ENCODE measurements at regions not wholly inside any gene's neighbourhood (a gene's known extent, or its start where the extent isn't known, plus 50 kb on each side); places are given as distances from the start of the nearest gene placed in this dataset.

- no peaks in the 10 kb centered on the region for H3K79me2 ChIP-seq (ENCODE audit: low read length)
- no peak overlapping the region for H3K9ac ChIP-seq (ENCODE audit: low read length)
- H3K27ac ChIP-seq (ENCODE audit: low read length): no peak overlapping the region
- H3K4me2 ChIP-seq (ENCODE audit: low read length): no peak overlapping the region
- TF ChIP-seq EZH2phosphoT487 (IDR thresholded peaks at IDR 0.05; ENCODE audit: low read depth): no peak
- TF ChIP-seq CTCF (IDR thresholded peaks at IDR 0.05; ENCODE audit: low read depth, low read length): no peak
- H3K9me3 ChIP-seq (ENCODE audit: insufficient read depth, low read length): no peaks in the 10 kb centered on the region
- H3K36me3 ChIP-seq (replicated peaks; ENCODE audit: low read depth, low read length): no peaks in the 10 kb centered on the region
- H2AFZ ChIP-seq (ENCODE audit: low read depth, low read length): no peak overlapping the region
- no peak overlapping the region for H3K4me3 ChIP-seq (ENCODE audit: low read length)
- H3K4me1 ChIP-seq (ENCODE audit: low read length): no peaks in the 10 kb centered on the region; the same call in 1 of the 2 replicates
- H4K20me1 ChIP-seq (ENCODE audit: insufficient read depth, low read length): no peaks in the 10 kb centered on the region
- peaks cover 37% of the 10 kb centered on the region for H3K27me3 ChIP-seq (ENCODE audit: low read depth, low read length)
Observed at GRCh38 chr13:110799246-110800236, 86.0 kb downstream of the ING1 start.

- no peaks in the 10 kb centered on the region for H3K9me3 ChIP-seq (ENCODE audit: insufficient read depth, low read length)
- H3K79me2 ChIP-seq (ENCODE audit: low read length): no peaks in the 10 kb centered on the region
- no peaks in the 10 kb centered on the region for H3K36me3 ChIP-seq (replicated peaks; ENCODE audit: low read depth, low read length)
- H3K9ac ChIP-seq (ENCODE audit: low read length): no peak overlapping the region
- no peaks in the 10 kb centered on the region for H4K20me1 ChIP-seq (ENCODE audit: insufficient read depth, low read length)
- peaks cover 37% of the 10 kb centered on the region for H3K27me3 ChIP-seq (ENCODE audit: low read depth, low read length)
- H2AFZ ChIP-seq (ENCODE audit: low read depth, low read length): no peak overlapping the region
- H3K4me2 ChIP-seq (ENCODE audit: low read length): no peak overlapping the region
- no peak for TF ChIP-seq EZH2phosphoT487 (IDR thresholded peaks at IDR 0.05; ENCODE audit: low read depth)
- peak; percentile 23; the same call in 1 of the 2 replicates for TF ChIP-seq CTCF (IDR thresholded peaks at IDR 0.05; ENCODE audit: low read depth, low read length)
- H3K27ac ChIP-seq (ENCODE audit: low read length): no peak overlapping the region
- no peak overlapping the region for H3K4me3 ChIP-seq (ENCODE audit: low read length)
- no peaks in the 10 kb centered on the region; the same call in 1 of the 2 replicates for H3K4me1 ChIP-seq (ENCODE audit: low read length)
Observed at GRCh38 chr13:110801044-110801443, 87.5 kb downstream of the ING1 start.

GRCh38 chr13:110802260-110802659 is 88.8 kb downstream of the ING1 start:
- no peaks in the 10 kb centered on the region; the same call in 1 of the 2 replicates for H3K4me1 ChIP-seq (ENCODE audit: low read length)
- H3K4me2 ChIP-seq (ENCODE audit: low read length): no peak overlapping the region
- H3K27me3 ChIP-seq (ENCODE audit: low read depth, low read length): peaks cover 33% of the 10 kb centered on the region
- H4K20me1 ChIP-seq (ENCODE audit: insufficient read depth, low read length): no peaks in the 10 kb centered on the region
- H2AFZ ChIP-seq (ENCODE audit: low read depth, low read length): no peak overlapping the region
- H3K27ac ChIP-seq (ENCODE audit: low read length): no peak overlapping the region
- H3K36me3 ChIP-seq (replicated peaks; ENCODE audit: low read depth, low read length): no peaks in the 10 kb centered on the region
- no peaks in the 10 kb centered on the region for H3K79me2 ChIP-seq (ENCODE audit: low read length)
- no peak overlapping the region for H3K9ac ChIP-seq (ENCODE audit: low read length)
- no peaks in the 10 kb centered on the region for H3K9me3 ChIP-seq (ENCODE audit: insufficient read depth, low read length)
- TF ChIP-seq EZH2phosphoT487 (IDR thresholded peaks at IDR 0.05; ENCODE audit: low read depth) (no peak), CTCF (IDR thresholded peaks at IDR 0.05; ENCODE audit: low read depth, low read length) (no peak)
- no peak overlapping the region for H3K4me3 ChIP-seq (ENCODE audit: low read length)

GRCh38 chr13:110806636-110807035 is 93.1 kb downstream of the ING1 start:
- no peaks in the 10 kb centered on the region for H3K79me2 ChIP-seq (ENCODE audit: low read length)
- no peaks in the 10 kb centered on the region for H3K4me1 ChIP-seq (ENCODE audit: low read length)
- H3K4me3 ChIP-seq (ENCODE audit: low read length): no peak overlapping the region
- H3K36me3 ChIP-seq (replicated peaks; ENCODE audit: low read depth, low read length): no peaks in the 10 kb centered on the region
- H2AFZ ChIP-seq (ENCODE audit: low read depth, low read length): no peak overlapping the region
- H4K20me1 ChIP-seq (ENCODE audit: insufficient read depth, low read length): no peaks in the 10 kb centered on the region
- no peak for TF ChIP-seq CTCF (IDR thresholded peaks at IDR 0.05; ENCODE audit: low read depth, low read length)
- no peak for TF ChIP-seq EZH2phosphoT487 (IDR thresholded peaks at IDR 0.05; ENCODE audit: low read depth)
- no peaks in the 10 kb centered on the region for H3K9me3 ChIP-seq (ENCODE audit: insufficient read depth, low read length)
- H3K9ac ChIP-seq (ENCODE audit: low read length): no peak overlapping the region
- H3K27ac ChIP-seq (ENCODE audit: low read length): no peak overlapping the region
- H3K4me2 ChIP-seq (ENCODE audit: low read length): no peak overlapping the region
- peaks cover 20% of the 10 kb centered on the region for H3K27me3 ChIP-seq (ENCODE audit: low read depth, low read length)

Data from OCI-LY3 (cell line).